Liver (tissue), 7 donors: ENCODE measurements at regions not wholly inside any gene's neighbourhood (a gene's known extent, or its start where the extent isn't known, plus 50 kb on each side); places are given as distances from the start of the nearest gene placed in this dataset.

Experiments
- DNase-seq: peaks from one replicate; pipeline ENCODE4 v3.0.0-alpha.2; 2017; ENCODE audit warnings: low spot score
- H3K27ac ChIP-seq, 2 donors: one replicate each; pipeline ENCODE4 v1.7.0; 2013; ENCODE audit warnings: inconsistent platforms in 2 of 2, low read length in 2 of 2, control low read depth in 1 of 2, low read depth in 1 of 2, mild to moderate bottlenecking in 1 of 2
- H3K27me3 ChIP-seq, 4 donors: one replicate each; pipeline versions ENCODE4 v1.6.1 to v1.7.0; 2013; ENCODE audit warnings: low read length in 3 of 4, inconsistent platforms in 1 of 4, mild to moderate bottlenecking in 1 of 4, moderate library complexity in 1 of 4; ENCODE audit not compliant: control insufficient read depth in 4 of 4, insufficient read depth in 4 of 4
- H3K36me3 ChIP-seq, 4 donors: one replicate each; pipeline versions ENCODE4 v1.6.1 to v1.7.0; 2013; ENCODE audit warnings: low read length in 3 of 4, mild to moderate bottlenecking in 3 of 4, low read depth in 1 of 4, moderate library complexity in 1 of 4; ENCODE audit not compliant: control insufficient read depth in 4 of 4, insufficient read depth in 3 of 4
- H3K4me1 ChIP-seq, 4 donors: one replicate each; pipeline versions ENCODE4 v1.6.1 to v1.7.0; 2013; ENCODE audit warnings: low read length in 3 of 4, mild to moderate bottlenecking in 3 of 4, moderate library complexity in 1 of 4; ENCODE audit not compliant: control insufficient read depth in 4 of 4, insufficient read depth in 4 of 4
- H3K4me3 ChIP-seq, 3 donors: one replicate each; pipeline versions ENCODE4 v1.6.1 to v1.7.0; 2013; ENCODE audit warnings: low read length in 3 of 3, control low read depth in 1 of 3, low read depth in 1 of 3, mild to moderate bottlenecking in 1 of 3
- H3K9ac ChIP-seq, 2 donors: one replicate each; pipeline ENCODE4 v1.7.0; 2013; ENCODE audit warnings: low read length in 2 of 2, mild to moderate bottlenecking in 2 of 2, moderate library complexity in 2 of 2, control low read depth in 1 of 2, low read depth in 1 of 2
- H3K9me3 ChIP-seq, 4 donors: one replicate each; pipeline versions ENCODE4 v1.6.1 to v1.7.0; 2013; ENCODE audit warnings: low read length in 3 of 4; ENCODE audit not compliant: control insufficient read depth in 4 of 4
- EGR1 ChIP-seq, 2 donors: IDR thresholded peaks; 2 replicates each; pipeline ENCODE4 v1.6.1; 2016 to 2018; ENCODE audit warnings: antibody characterized with exemption in 2 of 2, low read depth in 2 of 2
- FOXA1 ChIP-seq: IDR thresholded peaks from 2 replicates; pipeline ENCODE4 v1.6.1; 2016; ENCODE audit warnings: antibody characterized with exemption
- GABPA ChIP-seq, 2 donors: IDR thresholded peaks in 1 of 2; conservative IDR thresholded peaks in 1 of 2; 2 replicates each; pipeline ENCODE4 v1.6.1; 2016; ENCODE audit warnings: antibody characterized with exemption in 2 of 2, mild to moderate bottlenecking in 1 of 2, moderate library complexity in 1 of 2
- HNF4A ChIP-seq, 2 donors: conservative IDR thresholded peaks; 2 replicates each; pipeline ENCODE4 v1.6.1; 2016; ENCODE audit warnings: antibody characterized with exemption in 2 of 2, mild to moderate bottlenecking in 2 of 2
- HNF4G ChIP-seq: IDR thresholded peaks from 2 replicates; pipeline ENCODE4 v1.6.1; 2016; ENCODE audit warnings: antibody characterized with exemption
- JUND ChIP-seq, 2 donors: IDR thresholded peaks; 2 replicates each; pipeline ENCODE4 v1.6.1; 2016; ENCODE audit warnings: antibody characterized with exemption in 2 of 2
- MAX ChIP-seq: IDR thresholded peaks from 2 replicates; pipeline ENCODE4 v1.6.1; 2016; ENCODE audit warnings: antibody characterized with exemption
- NR2F2 ChIP-seq: IDR thresholded peaks from 2 replicates; pipeline ENCODE4 v1.6.1; 2016; ENCODE audit warnings: antibody characterized with exemption
- RAD21 ChIP-seq, 2 donors: IDR thresholded peaks; 2 replicates each; pipeline ENCODE4 v1.6.1; 2016; ENCODE audit warnings: antibody characterized with exemption in 2 of 2, mild to moderate bottlenecking in 2 of 2
- REST ChIP-seq: IDR thresholded peaks from 2 replicates; pipeline ENCODE4 v1.6.1; 2016; ENCODE audit warnings: antibody characterized with exemption, mild to moderate bottlenecking
- RXRA ChIP-seq, 2 donors: IDR thresholded peaks; 2 replicates each; pipeline ENCODE4 v1.6.1; 2017 to 2018; ENCODE audit warnings: antibody characterized with exemption in 2 of 2, mild to moderate bottlenecking in 1 of 2
- SP1 ChIP-seq: IDR thresholded peaks from 2 replicates; pipeline ENCODE4 v1.6.1; 2018; ENCODE audit warnings: antibody characterized with exemption, mild to moderate bottlenecking
- TAF1 ChIP-seq: conservative IDR thresholded peaks from 2 replicates; pipeline ENCODE4 v1.6.1; 2016; ENCODE audit warnings: antibody characterized with exemption, mild to moderate bottlenecking
- YY1 ChIP-seq: IDR thresholded peaks from 2 replicates; pipeline ENCODE4 v1.6.1; 2016; ENCODE audit warnings: antibody characterized with exemption, mild to moderate bottlenecking
- WGBS: extraction: QIAGEN DNeasy Blood & Tissue Kit; methylation state at CpG from one replicate; pipeline ENCODE4 v1.1.7; 2013; 5-methylcytosine and 5-hydroxymethylcytosine counted together
- TF ChIP-seq, protein P1 (sequence below): IDR thresholded peaks from 2 replicates; pipeline ENCODE4 v1.6.1; 2016; ENCODE audit warnings: antibody characterized with exemption
- donor health status: healthy.
- donor health status: healthy.
- donor health status: healthy.
- donor health status: healthy.

DNA sequence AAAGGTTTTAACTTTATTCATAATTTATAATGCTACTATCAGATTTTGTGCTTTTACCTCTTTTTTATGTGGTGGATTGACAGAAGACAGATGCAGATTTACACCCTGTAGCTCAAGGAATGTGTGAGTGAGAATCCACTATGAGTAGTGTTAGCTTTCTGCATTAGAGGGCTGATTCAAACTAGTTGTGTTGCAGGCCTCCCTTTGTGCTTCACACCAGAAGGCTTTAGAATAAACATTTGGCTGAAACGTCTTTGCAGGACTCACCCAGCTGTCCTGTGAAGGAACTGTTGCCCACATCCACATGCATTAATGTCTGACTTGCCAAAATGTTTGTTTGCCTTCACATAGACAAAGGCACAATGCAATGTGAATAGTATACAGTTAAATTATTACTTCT lies 127.0 kb downstream of the PCDH7 start:
- Histone ChIP-seq H3K4me1 (no peaks in the 10 kb centered on the region), H3K27ac (no peak overlapping the region), H3K27me3 (no peaks in the 10 kb centered on the region), H3K9ac (no peak overlapping the region), H3K4me3 (no peak overlapping the region), H3K9me3 (no peaks in the 10 kb centered on the region), H3K36me3 (no peaks in the 10 kb centered on the region)
- DNase-seq = no peak
- WGBS = 19% methylated on average over 1 of the region's 1 CpG
- TF ChIP-seq FOXA1 (no peak), YY1 (no peak), TAF1 (no peak), RXRA (IDR thresholded peaks at IDR 0.05) (no peak), HNF4A (conservative IDR thresholded peaks at IDR 0.05) (no peak), MAX (no peak), JUND (IDR thresholded peaks at IDR 0.05) (no peak), GABPA (IDR thresholded peaks at IDR 0.05 in 1 of 2, conservative IDR thresholded peaks at IDR 0.05 in 1 of 2) (no peak), REST (no peak)
- TF ChIP-seq, protein P1, sequence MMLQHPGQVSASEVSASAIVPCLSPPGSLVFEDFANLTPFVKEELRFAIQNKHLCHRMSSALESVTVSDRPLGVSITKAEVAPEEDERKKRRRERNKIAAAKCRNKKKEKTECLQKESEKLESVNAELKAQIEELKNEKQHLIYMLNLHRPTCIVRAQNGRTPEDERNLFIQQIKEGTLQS = no peak

DNA sequence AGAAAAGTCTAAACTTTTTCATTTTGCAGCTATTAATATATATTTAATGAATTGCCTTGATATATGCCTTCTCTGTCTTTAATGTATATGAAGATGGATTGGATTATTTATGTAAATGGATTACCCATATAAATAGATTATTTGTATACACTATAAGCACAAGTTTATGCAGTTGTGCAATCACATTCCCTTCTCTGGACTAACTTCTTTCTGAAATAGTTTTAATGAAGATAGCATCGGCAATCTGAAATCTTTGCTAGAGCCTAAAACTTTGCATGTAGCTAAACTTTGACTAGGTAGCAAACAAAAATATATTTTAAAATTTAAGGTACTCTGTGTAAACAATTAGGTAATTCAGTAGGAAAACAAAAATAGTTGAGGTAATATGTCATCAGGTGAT lies 127.8 kb downstream of the PCDH7 start:
- Histone ChIP-seq H3K4me1 (no peaks in the 10 kb centered on the region), H3K9ac (no peak overlapping the region), H3K36me3 (no peaks in the 10 kb centered on the region), H3K4me3 (no peak overlapping the region), H3K27ac (no peak overlapping the region), H3K27me3 (no peaks in the 10 kb centered on the region), H3K9me3 (no peaks in the 10 kb centered on the region)
- TF ChIP-seq EGR1 (IDR thresholded peaks at IDR 0.05; ENCODE audit: low read depth in 2 of 2) (no peak), HNF4G (no peak), REST (no peak), NR2F2 (no peak), JUND (IDR thresholded peaks at IDR 0.05) (no peak), SP1 (no peak), RAD21 (IDR thresholded peaks at IDR 0.05) (no peak), RXRA (IDR thresholded peaks at IDR 0.05) (no peak)
- WGBS = 85% methylated on average over 1 of the region's 1 CpG
- no peak for DNase-seq
